GM12878 (cell line): ENCODE measurements at regions not wholly inside any gene's neighbourhood (a gene's known extent, or its start where the extent isn't known, plus 50 kb on each side); places are given as distances from the start of the nearest gene placed in this dataset.

Experiments
- ATAC-seq: fragments of 200-7000 bp; cut with Tn5 transposase; 3 replicates; pipeline ENCODE4 v1.9.1; 2020; ENCODE audit warnings: mild to moderate bottlenecking, moderate library complexity
- BruUV-seq: library from RNA; stranded (reverse); fragments of 400-500 nt; replicated peaks from 2 replicates; lab custom pipeline; 2021; lab: Mats Ljungman, UMichigan
- CTCF ChIA-PET: fragments of 300-600 bp; sonication (Branson Sonifier 250); formaldehyde crosslinking; extraction: SDS; loops from one replicate; lab custom pipeline; 2021; ENCODE audit warnings: inconsistent platforms; lab: Yijun Ruan, JAX
- POLR2A ChIA-PET: fragments of 350-600 bp; formaldehyde crosslinking; extraction: SDS; loops from one replicate; lab custom pipeline; 2021; ENCODE audit warnings: inconsistent platforms; lab: Charles Lee
- RAD21 ChIA-PET: fragments of 300-600 bp; sonication (Branson Sonifier 250); formaldehyde crosslinking; loops from one replicate; lab custom pipeline; 2023; ENCODE audit warnings: antibody characterized with exemption; ENCODE audit not compliant: unreplicated experiment; lab: Charles Lee
- SMC1A ChIA-PET: fragments of 300-600 bp; sonication (Branson Sonifier 250); formaldehyde crosslinking; loops from one replicate; lab custom pipeline; 2023; ENCODE audit not compliant: unreplicated experiment, uncharacterized antibody; lab: Charles Lee
- DNase-seq: peaks from one replicate; pipeline ENCODE4 v3.0.0-alpha.2; 2011; ENCODE audit warnings: low read depth, low spot score
- FAIRE-seq: peaks from 3 replicates; lab custom pipeline; 2011; peaks lifted over from hg19 to GRCh38; lab: Jason Lieb, UNC
- H2AFZ ChIP-seq: 2 replicates; pipeline ENCODE4 v1.6.0; 2011; ENCODE audit warnings: low read depth, low read length, control low read depth; ENCODE audit not compliant: control insufficient read depth
- H3K27ac ChIP-seq: 2 replicates; pipeline ENCODE4 v1.5.1; 2011; ENCODE audit warnings: control low read depth; ENCODE audit not compliant: control insufficient read depth, insufficient read depth
- H3K27me3 ChIP-seq, 2 experiments: replicated peaks in 1 of 2; 2 replicates each; pipeline versions ENCODE4 v1.6.0 to v1.6.1; 2011; ENCODE audit warnings: low read length in 1 of 2; ENCODE audit not compliant: control insufficient read depth in 2 of 2, insufficient read depth in 2 of 2
- H3K36me3 ChIP-seq, 2 experiments: 2 replicates each; pipeline ENCODE4 v1.5.1; 2011; ENCODE audit warnings: low read length in 1 of 2; ENCODE audit not compliant: control insufficient read depth in 2 of 2, insufficient read depth in 2 of 2
- H3K4me1 ChIP-seq: 2 replicates; pipeline ENCODE4 v1.6.1; 2011; ENCODE audit warnings: mild to moderate bottlenecking, low read length, moderate library complexity, mixed read lengths; ENCODE audit not compliant: control insufficient read depth, insufficient read depth
- H3K4me2 ChIP-seq: 2 replicates; pipeline ENCODE4 v1.6.0; 2011; ENCODE audit warnings: control low read depth; ENCODE audit not compliant: control insufficient read depth, insufficient read depth
- H3K4me3 ChIP-seq: fragments of 200-600 bp; sonication (generic); 2 replicates; pipeline ENCODE4 v1.5.1; 2016
- H3K79me2 ChIP-seq: 2 replicates; pipeline ENCODE4 v1.6.0; 2011; ENCODE audit warnings: low read length; ENCODE audit not compliant: control insufficient read depth, insufficient read depth
- H3K9ac ChIP-seq: 2 replicates; pipeline ENCODE4 v1.8.0; 2011; ENCODE audit warnings: low read length, control low read depth, mixed read lengths; ENCODE audit not compliant: control insufficient read depth, insufficient read depth
- H3K9me3 ChIP-seq: replicated peaks from 3 replicates; pipeline ENCODE4 v1.5.1; 2011; ENCODE audit warnings: mild to moderate bottlenecking, low read length; ENCODE audit not compliant: control insufficient read depth, insufficient read depth
- H4K20me1 ChIP-seq: 2 replicates; pipeline ENCODE4 v1.6.0; 2011; ENCODE audit not compliant: control insufficient read depth, insufficient read depth
- FOXK2 ChIP-seq: fragments of 450-650 bp; IDR thresholded peaks from 2 replicates; pipeline ENCODE4 v1.6.1; 2017; ENCODE audit warnings: mild to moderate bottlenecking, moderate library complexity
- GATAD2B ChIP-seq: fragments of 450-650 bp; conservative IDR thresholded peaks from 2 replicates; pipeline ENCODE4 v1.6.1; 2017; ENCODE audit warnings: low read depth, mild to moderate bottlenecking, moderate library complexity
- POLR2AphosphoS5 ChIP-seq: IDR thresholded peaks from 2 replicates; pipeline ENCODE4 v1.6.1; 2011; ENCODE audit warnings: mild to moderate bottlenecking, low read length, inconsistent platforms
- RB1 ChIP-seq: fragments of 450-650 bp; formaldehyde crosslinking; IDR thresholded peaks from 2 replicates; pipeline ENCODE4 v1.6.1; 2017; ENCODE audit warnings: mild to moderate bottlenecking, borderline replicate concordance
- SMARCA5 ChIP-seq: fragments of 450-650 bp; IDR thresholded peaks from 2 replicates; pipeline ENCODE4 v1.6.1; 2017; ENCODE audit warnings: mild to moderate bottlenecking
- SREBF2 ChIP-seq: IDR thresholded peaks from 2 replicates; pipeline ENCODE4 v1.6.1; 2012; ENCODE audit warnings: mild to moderate bottlenecking, low read length
- SRF ChIP-seq, 2 experiments: IDR thresholded peaks; 2 replicates each; pipeline ENCODE4 v1.6.1; 2011; ENCODE audit warnings: low read depth in 2 of 2, low read length in 2 of 2, mild to moderate bottlenecking in 1 of 2, moderate library complexity in 1 of 2
- ZNF24 ChIP-seq: fragments of 450-650 bp; IDR thresholded peaks from 2 replicates; pipeline ENCODE4 v1.6.1; 2017; ENCODE audit warnings: antibody characterized with exemption, mild to moderate bottlenecking
- WGBS: methylation state at CpG from one replicate; pipeline ENCODE4 v1.1.6; 2016; ENCODE audit warnings: low lambda C conversion rate; ENCODE audit not compliant: insufficient replicate concordance, insufficient coverage; ENCODE audit errors: missing lambda C conversion rate; 5-methylcytosine and 5-hydroxymethylcytosine counted together
- in situ Hi-C: fragments of 300-500 bp; cut with MboI; formaldehyde crosslinking; loops from 9 replicates; pipeline ENCODE4 v1.14.3; 2018; ENCODE audit warnings: mixed read lengths
- intact Hi-C: fragments of 100-400 bp; cut with micrococcal nuclease; formaldehyde crosslinking; loops from one replicate; pipeline ENCODE4 v1.14.2; 2022; ENCODE audit not compliant: unreplicated experiment
- TF ChIP-seq, protein P1 (sequence below): fragments of 450-650 bp; IDR thresholded peaks from 2 replicates; pipeline ENCODE4 v1.6.1; 2016; ENCODE audit warnings: mild to moderate bottlenecking

DNA sequence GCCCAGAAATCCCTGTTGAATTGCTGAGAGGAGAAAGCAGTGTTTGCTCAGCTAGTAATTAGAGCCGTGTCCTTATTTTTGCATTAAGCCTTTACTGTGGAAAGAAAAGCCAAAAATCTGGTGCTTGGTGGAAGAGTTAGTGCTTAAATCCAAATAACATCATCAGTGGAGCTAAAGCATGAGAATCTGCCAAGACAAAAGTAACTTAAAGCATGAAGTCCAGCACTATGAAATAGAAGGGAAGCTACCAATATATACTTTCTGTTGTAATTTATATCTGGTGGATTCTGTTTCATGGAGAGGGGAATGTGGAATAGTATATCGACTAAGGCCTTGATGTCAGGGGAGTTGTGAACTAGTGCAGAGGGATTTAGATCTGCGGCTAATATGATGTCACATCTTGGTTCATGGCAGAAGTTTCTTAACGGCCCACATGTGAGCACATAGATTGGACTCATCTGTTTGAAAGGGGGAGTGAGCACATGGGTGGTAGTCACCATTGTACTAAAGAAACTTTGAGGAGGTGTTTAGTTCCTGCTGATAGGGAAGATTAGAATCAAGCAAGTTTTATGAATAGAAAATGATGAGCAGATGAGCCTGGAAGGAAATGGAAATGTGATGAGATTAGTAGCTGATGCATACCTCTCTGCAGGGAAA lies 224.4 kb upstream of the MTNR1B start:
- H4K20me1 ChIP-seq, result no peaks in the 10 kb centered on the region
- intact Hi-C loops, result no loop called here
- 10% methylated on average over 4 of the region's 4 CpGs for WGBS
- POLR2A ChIA-PET, result no interaction called here
- no peaks in the 10 kb centered on the region for H3K27me3 ChIP-seq
- CTCF ChIA-PET, result no interaction called here
- TF ChIP-seq ZNF24 (no peak), SRF (IDR thresholded peaks at IDR 0.05; ENCODE audit: low read depth in 2 of 2, low read length in 2 of 2) (no peak), GATAD2B (no peak), POLR2AphosphoS5 (no peak), SREBF2 (no peak), SMARCA5 (no peak), FOXK2 (no peak), RB1 (no peak)
- TF ChIP-seq, protein P1, sequence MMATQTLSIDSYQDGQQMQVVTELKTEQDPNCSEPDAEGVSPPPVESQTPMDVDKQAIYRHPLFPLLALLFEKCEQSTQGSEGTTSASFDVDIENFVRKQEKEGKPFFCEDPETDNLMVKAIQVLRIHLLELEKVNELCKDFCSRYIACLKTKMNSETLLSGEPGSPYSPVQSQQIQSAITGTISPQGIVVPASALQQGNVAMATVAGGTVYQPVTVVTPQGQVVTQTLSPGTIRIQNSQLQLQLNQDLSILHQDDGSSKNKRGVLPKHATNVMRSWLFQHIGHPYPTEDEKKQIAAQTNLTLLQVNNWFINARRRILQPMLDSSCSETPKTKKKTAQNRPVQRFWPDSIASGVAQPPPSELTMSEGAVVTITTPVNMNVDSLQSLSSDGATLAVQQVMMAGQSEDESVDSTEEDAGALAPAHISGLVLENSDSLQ, result no peak
- no peak overlapping the region for H3K27ac ChIP-seq
- RAD21 ChIA-PET, result interaction anchor here (0.6 kb wide), 1 partner anchor 188 kb away, joined by 3 read pairs; no protein-coding TSS in a partner anchor
- no TSS peak for BruUV-seq
- H3K79me2 ChIP-seq, result no peaks in the 10 kb centered on the region
- H3K36me3 ChIP-seq, result no peaks in the 10 kb centered on the region
- FAIRE-seq (no peak), DNase-seq (no peak), ATAC-seq (no peak)
- no peak overlapping the region for H3K4me3 ChIP-seq
- H3K4me2 ChIP-seq, result no peak overlapping the region
- H3K9me3 ChIP-seq, result no peaks in the 10 kb centered on the region
- H3K9ac ChIP-seq, result no peak overlapping the region
- in situ Hi-C loops, result no loop called here
- SMC1A ChIA-PET, result interaction anchor here (1.0 kb wide), 1 partner anchor 37 kb away, joined by 4 read pairs; no protein-coding TSS in a partner anchor
- no peaks in the 10 kb centered on the region for H3K4me1 ChIP-seq
- no peak overlapping the region for H2AFZ ChIP-seq
